ENCODE measurements at regions not wholly inside any gene's neighbourhood (a gene's known extent, or its start where the extent isn't known, plus 50 kb on each side); places are given as distances from the start of the nearest gene placed in this dataset.

DNA sequence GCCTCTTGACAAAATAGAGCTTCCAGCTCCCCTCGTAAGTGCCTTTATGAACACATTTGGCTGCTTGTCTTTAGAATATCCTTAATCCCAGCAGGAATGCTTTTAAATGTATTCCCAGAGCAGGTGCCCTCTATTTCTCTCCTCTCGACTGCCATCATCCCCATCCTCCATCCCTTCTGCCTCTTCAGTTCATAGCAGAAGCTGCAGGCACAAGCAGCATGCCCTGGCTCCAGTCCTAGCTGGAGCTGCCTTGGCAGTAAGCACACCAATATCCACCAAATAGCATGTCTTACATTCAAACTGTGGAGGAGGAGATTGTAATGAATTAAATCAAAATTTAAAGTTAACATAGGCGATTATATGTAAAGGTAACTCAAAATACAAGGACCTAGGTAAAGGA is 891.3 kb upstream of the SLC39A10 start:
- DNase-seq = no peak
- ATAC-seq = no peak

- ATAC-seq = no peak
- no peak for DNase-seq
These were observed 906.1 kb upstream of the SLC39A10 start for GRCh38 chr2:194750926-194751325.

GRCh38 chr2:194745557-194746146 is 911.4 kb upstream of the SLC39A10 start:
- ATAC-seq = no peak
- no peak for DNase-seq

- DNase-seq (no peak), ATAC-seq (no peak)
These were observed 914.3 kb upstream of the SLC39A10 start for GRCh38 chr2:194742706-194743105.

DNA sequence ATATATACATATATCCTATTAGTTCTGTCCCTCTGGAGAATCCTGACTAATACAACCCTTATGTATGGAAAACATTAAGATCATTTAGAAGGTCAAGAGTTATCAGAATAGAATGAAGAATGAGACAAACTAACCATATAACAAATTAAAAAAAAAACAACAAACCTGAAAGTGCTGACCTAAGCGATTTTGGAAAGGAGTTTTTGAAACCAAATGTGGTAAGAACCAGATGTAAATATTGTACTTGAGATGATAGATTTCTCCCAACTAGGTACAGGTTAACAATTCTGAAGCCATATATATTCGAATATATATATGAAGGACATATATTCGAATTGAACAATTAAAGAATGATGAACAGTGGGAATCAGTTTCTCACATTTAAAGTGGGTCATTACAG is 917.8 kb upstream of the SLC39A10 start:
- no peak for ATAC-seq
- DNase-seq = no peak

- ATAC-seq (no peak), DNase-seq (no peak)
These were observed 921.0 kb upstream of the SLC39A10 start for GRCh38 chr2:194735837-194736542.

DNA sequence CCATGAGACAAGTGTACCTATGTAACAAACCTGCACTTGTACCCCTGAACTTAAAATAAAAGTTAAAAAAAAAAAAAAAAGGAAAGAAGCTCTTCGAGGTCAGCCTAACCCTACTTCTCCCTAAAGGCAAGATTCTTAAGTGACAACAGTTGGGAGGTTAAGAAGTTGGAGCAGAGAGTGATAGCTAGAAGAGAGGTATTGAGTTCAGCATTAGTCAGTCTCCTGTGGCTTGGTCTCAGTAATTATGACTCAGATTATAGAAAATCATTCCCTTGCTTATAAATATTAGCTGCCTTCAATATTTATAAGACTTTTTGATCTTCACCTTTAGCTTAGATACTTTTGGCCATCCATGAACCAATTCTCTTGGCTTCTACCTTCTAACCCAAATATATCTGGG is 926.8 kb upstream of the SLC39A10 start:
- DNase-seq (no peak), ATAC-seq (no peak)

DNA sequence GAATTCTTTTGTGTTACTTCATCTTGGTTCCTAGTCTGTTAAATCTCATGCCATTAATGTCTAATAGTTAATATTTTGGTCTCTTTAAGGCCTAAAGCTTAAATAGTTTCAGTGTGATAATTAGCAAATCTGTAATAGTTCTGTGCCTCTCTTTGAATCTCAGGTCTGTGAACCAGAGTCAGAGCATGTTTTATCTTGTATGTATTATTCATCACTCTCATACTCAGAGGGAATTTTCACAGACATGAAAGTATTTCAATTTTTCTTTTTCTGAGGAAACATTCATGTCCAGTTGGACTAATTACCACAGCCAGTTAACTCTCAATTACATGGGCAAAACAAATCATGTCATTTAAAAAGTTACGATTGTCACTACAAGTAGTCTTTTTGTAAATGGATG is 931.9 kb upstream of the SLC39A10 start:
- no peak for DNase-seq
- ATAC-seq = no peak

DNA sequence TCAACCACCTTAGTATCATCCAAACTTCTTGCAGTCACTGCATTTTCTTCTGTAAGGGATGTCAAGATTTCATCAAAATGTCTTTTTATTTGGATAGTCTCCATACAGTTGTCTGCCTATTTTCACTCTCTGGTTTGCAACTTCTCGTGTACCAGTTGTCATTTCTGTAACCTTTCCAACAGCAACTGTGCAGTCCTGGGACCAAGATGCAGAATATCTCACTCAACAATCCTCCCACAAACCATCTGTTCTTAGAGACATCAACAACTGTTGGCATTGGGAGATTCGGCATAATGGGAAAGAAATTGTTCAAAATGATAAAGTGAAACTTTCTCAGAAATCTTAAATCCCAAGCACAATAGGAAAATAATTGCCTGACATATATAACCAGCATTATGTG is 933.6 kb upstream of the SLC39A10 start:
- ATAC-seq (no peak), DNase-seq (no peak)

- no peak for ATAC-seq
- DNase-seq = no peak
These were observed 935.8 kb upstream of the SLC39A10 start for GRCh38 chr2:194721227-194721626.

- ATAC-seq (no peak), DNase-seq (no peak)
These were observed 936.6 kb upstream of the SLC39A10 start for GRCh38 chr2:194720462-194720861.

DNA sequence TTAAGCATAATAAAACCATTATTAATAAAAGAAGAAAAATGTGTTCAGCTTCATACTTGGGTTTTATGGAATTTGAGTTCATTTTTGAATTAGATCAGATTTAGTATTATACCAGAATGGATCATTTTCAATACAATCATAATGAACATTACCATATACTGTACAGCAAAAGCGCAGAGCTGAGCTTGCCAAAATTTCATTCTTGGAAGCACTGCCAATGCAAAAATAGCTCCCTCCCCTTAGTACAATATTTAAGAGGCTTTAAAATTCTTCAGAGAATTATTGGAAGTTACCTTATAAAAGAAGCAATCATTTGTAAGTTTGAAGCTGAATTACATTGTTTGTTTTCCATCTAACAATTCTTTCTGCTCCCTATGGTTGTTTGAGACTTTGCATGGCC is 938.1 kb upstream of the SLC39A10 start:
- DNase-seq (no peak), ATAC-seq (no peak)

DNA sequence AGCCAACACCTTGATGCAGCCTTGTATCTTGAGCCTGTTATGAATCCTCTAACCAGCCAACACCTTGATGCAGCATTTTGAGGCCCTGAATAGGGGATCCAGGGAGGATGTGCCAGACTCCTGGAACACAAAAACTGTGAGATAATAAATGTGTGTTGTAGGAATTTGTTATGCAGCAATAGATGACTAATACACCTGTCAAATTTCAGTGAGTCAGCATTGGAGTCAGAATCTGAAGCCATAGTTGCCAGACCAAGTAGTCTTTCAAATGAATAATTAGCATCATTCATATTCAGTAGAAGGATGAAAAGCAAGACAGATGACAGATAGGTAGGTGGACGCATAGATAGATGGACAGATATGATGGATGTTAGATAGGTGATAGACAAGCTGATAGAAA is 942.5 kb upstream of the SLC39A10 start:
- DNase-seq (no peak), ATAC-seq (no peak)

- ATAC-seq (no peak), DNase-seq (no peak)
These were observed 947.2 kb upstream of the SLC39A10 start for GRCh38 chr2:194709840-194710239.

- DNase-seq (no peak), ATAC-seq (no peak)
These were observed 950.8 kb upstream of the SLC39A10 start for GRCh38 chr2:194706179-194706578.

DNA sequence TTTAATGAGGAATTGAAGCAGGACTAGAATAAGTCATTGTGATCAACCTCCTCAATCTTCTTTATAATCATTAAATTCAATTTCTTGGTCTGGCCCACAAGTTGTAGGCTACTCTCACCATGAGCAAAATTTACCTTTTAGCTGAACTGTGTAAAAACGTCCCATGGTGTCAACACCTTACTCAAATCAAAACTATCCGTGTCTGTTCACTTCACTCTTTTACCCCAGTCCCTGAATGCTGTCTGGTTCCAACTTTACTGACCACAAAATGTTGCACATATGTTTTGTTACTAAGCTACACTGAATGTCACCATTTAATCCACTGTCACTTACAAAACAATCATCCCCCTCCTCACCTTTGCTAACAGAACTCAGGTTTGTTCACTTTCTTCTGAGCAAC is 951.6 kb upstream of the SLC39A10 start:
- ATAC-seq (no peak), DNase-seq (no peak)

DNA sequence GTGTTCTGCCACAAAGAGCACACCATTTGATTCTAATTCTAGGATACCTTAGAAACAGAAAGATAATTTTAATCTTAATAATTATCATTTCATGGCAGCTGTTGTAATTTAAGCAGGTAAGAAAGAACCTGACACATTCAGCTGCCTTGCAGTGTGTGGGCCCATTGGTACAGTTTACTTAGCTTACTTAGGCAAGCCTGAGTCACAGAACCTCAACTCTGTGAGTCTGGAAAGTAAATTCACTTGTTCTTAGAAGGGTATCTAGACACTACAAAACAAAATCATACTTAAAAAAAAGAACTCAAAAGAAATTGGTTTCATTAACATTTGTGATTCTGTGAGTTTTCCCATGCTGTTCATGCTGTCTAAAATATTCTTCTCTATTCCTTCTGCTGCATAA is 956.3 kb upstream of the SLC39A10 start:
- DNase-seq (no peak), ATAC-seq (no peak)

GRCh38 chr2:194700116-194700515 is 956.9 kb upstream of the SLC39A10 start:
- no peak for ATAC-seq
- DNase-seq = no peak

- ATAC-seq = no peak
- no peak for DNase-seq
These were observed 959.0 kb upstream of the SLC39A10 start for GRCh38 chr2:194698012-194698411.

GRCh38 chr2:194697439-194697838 is 959.6 kb upstream of the SLC39A10 start:
- ATAC-seq (no peak), DNase-seq (no peak)

DNA sequence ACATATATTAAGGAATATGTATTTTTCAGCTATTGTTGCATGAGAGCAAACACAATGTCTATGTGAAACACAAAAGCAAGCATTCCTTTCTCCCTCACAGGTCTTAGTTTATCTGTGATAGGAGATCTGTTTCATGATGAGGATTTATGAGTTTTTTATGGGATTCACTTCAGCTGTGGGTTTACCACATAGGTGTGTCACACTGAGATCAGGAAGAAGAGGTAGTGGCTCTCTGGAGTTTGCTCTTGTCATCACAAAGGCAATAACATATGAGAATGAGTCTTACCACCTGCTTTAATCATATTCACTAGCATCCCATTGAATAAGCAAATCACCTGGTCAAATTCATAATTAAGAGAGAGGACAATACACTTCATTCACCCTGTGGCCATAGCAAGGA is 960.3 kb upstream of the SLC39A10 start:
- ATAC-seq = no peak
- DNase-seq = no peak

DNA sequence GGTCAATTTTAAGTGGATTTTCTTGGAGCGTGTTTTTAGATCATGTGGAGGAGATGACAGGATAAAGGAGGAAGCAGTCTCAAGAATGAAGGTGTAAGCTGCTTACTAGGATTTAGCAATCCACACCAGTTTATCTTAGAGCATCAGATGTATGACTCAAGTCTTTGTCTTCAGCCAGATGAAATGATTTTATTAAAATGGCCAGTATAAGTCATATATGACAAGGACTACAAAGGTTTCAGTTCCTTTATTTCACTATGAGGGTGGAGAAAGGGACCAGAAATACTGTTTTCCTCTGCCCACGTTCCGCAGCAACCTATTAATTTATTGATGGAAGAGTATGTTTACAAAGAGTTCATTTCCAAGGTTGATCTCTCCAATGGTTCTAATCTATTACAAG is 970.5 kb upstream of the SLC39A10 start:
- no peak for DNase-seq
- no peak for ATAC-seq

DNA sequence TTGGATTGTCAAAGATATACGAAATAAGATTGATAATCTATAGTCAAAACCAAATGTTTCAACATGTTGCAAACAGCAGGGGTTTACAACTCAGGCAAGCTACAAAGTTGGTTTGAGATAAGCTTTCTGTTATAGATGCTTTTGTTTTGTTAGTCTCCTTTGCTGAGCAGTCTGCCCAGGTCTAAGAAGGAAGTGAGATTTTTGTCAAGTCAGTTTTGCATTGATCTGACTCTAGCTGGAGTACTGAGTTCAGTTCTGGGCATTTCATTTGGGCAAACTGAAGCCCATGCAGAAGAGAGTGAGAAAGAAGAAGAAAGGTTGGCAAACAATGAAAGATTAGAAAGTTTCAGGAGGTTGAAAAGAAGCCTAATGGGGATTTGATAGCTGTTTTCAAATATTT is 983.0 kb upstream of the SLC39A10 start:
- ATAC-seq (no peak), DNase-seq (no peak)

GRCh38 chr2:194672994-194673393 is 984.0 kb upstream of the SLC39A10 start:
- DNase-seq = no peak

More at GRCh38 chr2:194672994-194673393, 984.0 kb upstream of the SLC39A10 start:
- no peak for ATAC-seq

Measured in stimulated activated naive CD8-positive, alpha-beta T cell treated with anti-CD3 and anti-CD28 coated beads, Interleukin-15, Interleukin-2, amounts not matched to agents 100 U/mL and 50 U/mL, for 24 hours (primary cell).